ENCODE measurements at regions not wholly inside any gene's neighbourhood (a gene's known extent, or its start where the extent isn't known, plus 50 kb on each side); places are given as distances from the start of the nearest gene placed in this dataset.

DNA sequence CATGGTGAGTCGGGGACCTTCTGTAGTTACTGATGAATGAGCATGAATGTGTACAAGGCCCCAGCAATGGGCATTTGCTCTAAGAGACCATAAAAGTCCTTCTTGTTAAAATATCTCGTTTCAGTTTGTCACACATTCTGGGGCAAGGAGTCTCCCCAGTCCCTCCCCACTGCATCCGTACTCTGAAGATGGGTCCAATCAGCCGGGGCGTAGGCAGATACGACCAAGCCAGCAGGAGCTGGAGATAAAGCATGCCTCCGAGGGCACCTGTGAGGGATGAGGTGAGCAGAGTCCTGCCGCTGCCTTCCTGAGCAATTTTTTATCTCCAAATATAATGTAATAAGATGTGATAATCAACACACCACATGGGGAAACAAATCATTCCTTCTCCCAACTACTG, 528.5 kb downstream of the BCL11B start:
- Histone ChIP-seq H3K4me1 (no peaks in the 10 kb centered on the region), H3K9me3 (no peaks in the 10 kb centered on the region), H3K4me3 (no peak overlapping the region), H3K27me3 (peaks cover 0 to 9% of the 10 kb centered on the region in 2 donors), H3K36me3 (no peaks in the 10 kb centered on the region), H3K27ac (no peak overlapping the region)
- TF ChIP-seq CTCF (IDR thresholded peaks at IDR 0.05), result no peak
- DNase-seq, result no peak
- intact Hi-C loops (cut with DNase I; ENCODE audit: low total_unique reads), result no loop called here

GRCh38 chr14:98748966-98749365, 523.0 kb downstream of the BCL11B start:
- no peak for DNase-seq
- Histone ChIP-seq H3K4me1 (no peaks in the 10 kb centered on the region), H3K9me3 (no peaks in the 10 kb centered on the region), H3K36me3 (no peaks in the 10 kb centered on the region), H3K27ac (no peak overlapping the region), H3K27me3 (peaks cover 0 to 7% of the 10 kb centered on the region in 2 donors), H3K4me3 (no peak overlapping the region)
- TF ChIP-seq CTCF (IDR thresholded peaks at IDR 0.05), result no peak
- intact Hi-C loops (cut with DNase I; ENCODE audit: low total_unique reads), result no loop called here

- no peak for TF ChIP-seq CTCF (IDR thresholded peaks at IDR 0.05)
- peaks cover 0 to 3% (median 0%) of the 10 kb centered on the region in 3 donors for H3K9me3 ChIP-seq
- no peak overlapping the region for H3K4me3 ChIP-seq
- H3K4me1 ChIP-seq, result no peaks in the 10 kb centered on the region
- peaks cover 0 to 7% of the 10 kb centered on the region in 2 donors for H3K27me3 ChIP-seq
- intact Hi-C loops (cut with DNase I; ENCODE audit: low total_unique reads), result no loop called here
- no peak for DNase-seq
- no peaks in the 10 kb centered on the region for H3K36me3 ChIP-seq
- no peak overlapping the region for H3K27ac ChIP-seq
Observed at GRCh38 chr14:98751110-98751509, 520.9 kb downstream of the BCL11B start.

GRCh38 chr14:98752660-98753059, 519.3 kb downstream of the BCL11B start:
- Histone ChIP-seq H3K36me3 (no peaks in the 10 kb centered on the region), H3K9me3 (peaks cover 0 to 3% (median 0%) of the 10 kb centered on the region in 3 donors), H3K27ac (no peak overlapping the region), H3K27me3 (peaks cover 0 to 4% of the 10 kb centered on the region in 2 donors), H3K4me1 (no peaks in the 10 kb centered on the region), H3K4me3 (no peak overlapping the region)
- intact Hi-C loops (cut with DNase I; ENCODE audit: low total_unique reads), result no loop called here
- DNase-seq, result no peak
- TF ChIP-seq CTCF (IDR thresholded peaks at IDR 0.05), result no peak

- Histone ChIP-seq H3K27me3 (no peaks in the 10 kb centered on the region), H3K36me3 (no peaks in the 10 kb centered on the region), H3K9me3 (peaks cover 0 to 3% (median 0%) of the 10 kb centered on the region in 3 donors), H3K27ac (no peak overlapping the region), H3K4me1 (no peaks in the 10 kb centered on the region), H3K4me3 (no peak overlapping the region)
- intact Hi-C loops (cut with DNase I; ENCODE audit: low total_unique reads), result no loop called here
- no peak for TF ChIP-seq CTCF (IDR thresholded peaks at IDR 0.05)
- peak in 1 of 2 donors; percentile 24 for DNase-seq
Observed at GRCh38 chr14:98754343-98755020, 517.5 kb downstream of the BCL11B start.
